ENCODE measurements at regions not wholly inside any gene's neighbourhood (a gene's known extent, or its start where the extent isn't known, plus 50 kb on each side); places are given as distances from the start of the nearest gene placed in this dataset.

GRCh38 chr2:221637851-221638250, 65.7 kb upstream of the EPHA4 start:
- no peak for DNase-seq

- DNase-seq: no peak
These were observed 63.8 kb upstream of the EPHA4 start for GRCh38 chr2:221635949-221636348.

- no peak for DNase-seq
These were observed 57.4 kb upstream of the EPHA4 start for GRCh38 chr2:221629468-221629867.

GRCh38 chr2:221624475-221624874, 52.4 kb upstream of the EPHA4 start:
- no peak for DNase-seq

Measured in anterior cingulate cortex (tissue), 58 donors.